ENCODE measurements at regions not wholly inside any gene's neighbourhood (a gene's known extent, or its start where the extent isn't known, plus 50 kb on each side); places are given as distances from the start of the nearest gene placed in this dataset.
"Not testable (repeated sequence)": the region's sequence is repeated elsewhere in the genome, so short reads cannot be mapped to it uniquely, and the experiment has no call there.

DNA sequence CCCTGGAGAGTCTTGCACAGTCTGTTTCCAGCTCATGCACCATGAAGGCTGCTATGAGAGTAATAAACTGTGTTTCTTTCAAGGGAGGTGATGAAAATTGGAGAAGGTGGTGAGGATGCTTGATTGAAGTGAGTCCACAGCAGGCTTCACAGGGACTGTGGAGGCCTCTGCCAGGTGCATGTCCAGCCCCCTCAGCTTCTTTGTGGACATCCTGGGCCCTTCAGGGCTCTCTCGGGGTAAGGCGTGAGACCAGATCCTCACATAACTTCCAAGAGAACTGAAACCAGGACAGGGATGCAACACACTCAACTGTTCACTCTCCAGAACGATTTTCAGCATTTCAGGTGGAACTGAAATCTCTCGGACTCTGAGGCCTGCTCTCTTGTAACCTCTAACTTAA is 772.9 kb upstream of the TPTE start:
- TF ChIP-seq CTCF (IDR thresholded peaks at IDR 0.05; ENCODE audit: insufficient read depth, low read length); POLR2AphosphoS5 (IDR thresholded peaks at IDR 0.05; ENCODE audit: low read depth); GABPA (IDR thresholded peaks at IDR 0.05; ENCODE audit: low read depth); SPI1 (IDR thresholded peaks at IDR 0.05; ENCODE audit: borderline replicate concordance, low read depth): not testable (repeated sequence)
- TF ChIP-seq, protein P1, sequence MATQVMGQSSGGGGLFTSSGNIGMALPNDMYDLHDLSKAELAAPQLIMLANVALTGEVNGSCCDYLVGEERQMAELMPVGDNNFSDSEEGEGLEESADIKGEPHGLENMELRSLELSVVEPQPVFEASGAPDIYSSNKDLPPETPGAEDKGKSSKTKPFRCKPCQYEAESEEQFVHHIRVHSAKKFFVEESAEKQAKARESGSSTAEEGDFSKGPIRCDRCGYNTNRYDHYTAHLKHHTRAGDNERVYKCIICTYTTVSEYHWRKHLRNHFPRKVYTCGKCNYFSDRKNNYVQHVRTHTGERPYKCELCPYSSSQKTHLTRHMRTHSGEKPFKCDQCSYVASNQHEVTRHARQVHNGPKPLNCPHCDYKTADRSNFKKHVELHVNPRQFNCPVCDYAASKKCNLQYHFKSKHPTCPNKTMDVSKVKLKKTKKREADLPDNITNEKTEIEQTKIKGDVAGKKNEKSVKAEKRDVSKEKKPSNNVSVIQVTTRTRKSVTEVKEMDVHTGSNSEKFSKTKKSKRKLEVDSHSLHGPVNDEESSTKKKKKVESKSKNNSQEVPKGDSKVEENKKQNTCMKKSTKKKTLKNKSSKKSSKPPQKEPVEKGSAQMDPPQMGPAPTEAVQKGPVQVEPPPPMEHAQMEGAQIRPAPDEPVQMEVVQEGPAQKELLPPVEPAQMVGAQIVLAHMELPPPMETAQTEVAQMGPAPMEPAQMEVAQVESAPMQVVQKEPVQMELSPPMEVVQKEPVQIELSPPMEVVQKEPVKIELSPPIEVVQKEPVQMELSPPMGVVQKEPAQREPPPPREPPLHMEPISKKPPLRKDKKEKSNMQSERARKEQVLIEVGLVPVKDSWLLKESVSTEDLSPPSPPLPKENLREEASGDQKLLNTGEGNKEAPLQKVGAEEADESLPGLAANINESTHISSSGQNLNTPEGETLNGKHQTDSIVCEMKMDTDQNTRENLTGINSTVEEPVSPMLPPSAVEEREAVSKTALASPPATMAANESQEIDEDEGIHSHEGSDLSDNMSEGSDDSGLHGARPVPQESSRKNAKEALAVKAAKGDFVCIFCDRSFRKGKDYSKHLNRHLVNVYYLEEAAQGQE (IDR thresholded peaks at IDR 0.05; ENCODE audit: insufficient replicate concordance, low read depth): not testable (repeated sequence)

Data from HL-60 (cell line).